NCI-H748 (cell line): ENCODE measurements at regions not wholly inside any gene's neighbourhood (a gene's known extent, or its start where the extent isn't known, plus 50 kb on each side); places are given as distances from the start of the nearest gene placed in this dataset.
"Not testable (repeated sequence)": the region's sequence is repeated elsewhere in the genome, so short reads cannot be mapped to it uniquely, and the experiment has no call there.

Source experiments
- DNase-seq: peaks from one replicate; lab custom pipeline; 2025; ENCODE audit not compliant: unreplicated experiment; lab: John Stamatoyannopoulos, UW

DNA sequence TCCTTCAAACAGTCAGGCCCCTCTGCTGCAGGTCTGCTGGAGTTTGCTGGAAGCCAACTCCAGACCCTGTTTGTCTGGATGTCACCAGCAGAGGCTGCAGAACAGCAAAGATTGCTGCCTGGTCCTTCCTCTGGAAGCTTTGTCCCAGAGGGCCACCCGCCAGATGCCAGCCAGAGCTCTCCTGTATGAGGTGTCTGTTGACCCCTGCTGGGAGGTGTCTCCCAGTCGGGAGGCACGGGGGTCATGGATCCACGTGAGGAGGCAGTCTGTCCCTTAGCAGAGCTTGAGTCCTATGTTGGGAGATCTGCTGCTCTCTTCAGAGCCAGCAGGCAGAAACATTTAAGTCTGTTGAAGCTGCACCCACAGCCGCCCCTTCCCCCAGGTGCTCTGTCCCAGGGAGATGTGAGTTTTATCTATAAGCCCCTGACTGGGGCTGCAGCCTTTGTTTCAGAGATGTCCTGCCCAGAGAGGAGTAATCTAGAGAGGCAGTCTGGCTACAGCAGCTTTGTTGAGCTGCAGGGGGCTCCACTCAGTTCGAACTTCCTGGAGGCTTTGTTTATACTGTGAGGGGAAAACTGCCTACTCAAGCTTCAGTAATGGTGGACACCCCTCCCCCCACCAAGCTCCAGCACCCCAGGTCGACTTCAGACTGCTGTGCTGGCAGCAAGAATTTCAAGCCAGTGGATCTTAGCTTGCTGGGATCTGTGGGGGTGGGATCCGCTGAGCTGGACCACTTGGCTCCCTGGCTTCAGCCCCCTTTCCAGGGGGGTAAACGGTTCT, 72.1 kb downstream of the OGFRL1 start:
- DNase-seq, result not testable (repeated sequence)

- no peak for DNase-seq
These were observed 76.4 kb downstream of the OGFRL1 start for GRCh38 chr6:71364889-71365542.

- peak; percentile 40 for DNase-seq
These were observed 79.1 kb downstream of the OGFRL1 start for GRCh38 chr6:71367756-71368155.

- DNase-seq, result no peak
These were observed 79.7 kb downstream of the OGFRL1 start for GRCh38 chr6:71368284-71368683.

DNA sequence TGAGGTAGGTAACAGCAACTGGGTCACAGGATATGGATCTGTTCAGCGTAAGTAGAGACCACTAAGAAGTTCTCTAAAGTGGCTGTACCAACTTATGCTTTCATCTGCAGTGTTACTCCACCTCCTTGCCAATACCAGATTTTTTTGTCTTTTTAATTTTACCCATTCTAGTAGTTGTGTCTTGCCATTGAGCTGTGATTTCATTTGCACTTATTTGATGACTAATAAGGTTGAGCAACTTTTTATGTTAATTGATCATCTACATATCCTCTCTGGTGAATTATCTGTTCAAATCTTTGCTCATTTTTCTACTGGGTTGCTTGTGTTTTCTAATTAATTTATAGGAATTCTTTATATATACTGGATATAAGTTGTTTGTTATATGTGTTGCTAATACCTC, 82.9 kb downstream of the OGFRL1 start:
- no peak for DNase-seq

GRCh38 chr6:71373943-71374342, 85.3 kb downstream of the OGFRL1 start:
- no peak for DNase-seq

DNA sequence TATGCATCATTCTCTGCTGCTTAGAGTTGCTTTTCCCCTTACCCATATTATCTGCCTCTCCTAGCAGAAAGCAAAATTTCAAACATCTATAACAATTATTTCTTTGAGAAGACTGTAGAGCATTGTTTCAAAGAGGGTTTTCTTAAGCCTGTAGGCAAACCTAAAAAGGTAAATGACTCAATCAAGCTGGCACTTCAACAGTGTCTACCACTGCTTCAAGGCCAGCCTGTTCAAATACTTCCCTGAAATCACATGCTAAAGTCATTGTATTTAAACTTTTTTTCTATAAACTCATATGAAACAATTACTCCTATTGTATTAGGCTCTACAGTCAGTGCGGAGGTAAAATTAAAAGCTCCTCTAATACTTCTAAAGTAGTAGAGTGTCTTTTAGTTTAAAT, 87.1 kb downstream of the OGFRL1 start:
- no peak for DNase-seq

- DNase-seq, result no peak
These were observed 88.2 kb downstream of the OGFRL1 start for GRCh38 chr6:71376830-71377229.

- DNase-seq, result no peak
These were observed 94.9 kb downstream of the OGFRL1 start for GRCh38 chr6:71383476-71383875.

GRCh38 chr6:71383901-71384489, 95.4 kb downstream of the OGFRL1 start:
- DNase-seq, result peak; percentile 39

- peak; percentile 14 for DNase-seq
These were observed 96.7 kb downstream of the OGFRL1 start for GRCh38 chr6:71385111-71385822.

- DNase-seq, result no peak
These were observed 97.6 kb downstream of the OGFRL1 start for GRCh38 chr6:71386215-71386614.

DNA sequence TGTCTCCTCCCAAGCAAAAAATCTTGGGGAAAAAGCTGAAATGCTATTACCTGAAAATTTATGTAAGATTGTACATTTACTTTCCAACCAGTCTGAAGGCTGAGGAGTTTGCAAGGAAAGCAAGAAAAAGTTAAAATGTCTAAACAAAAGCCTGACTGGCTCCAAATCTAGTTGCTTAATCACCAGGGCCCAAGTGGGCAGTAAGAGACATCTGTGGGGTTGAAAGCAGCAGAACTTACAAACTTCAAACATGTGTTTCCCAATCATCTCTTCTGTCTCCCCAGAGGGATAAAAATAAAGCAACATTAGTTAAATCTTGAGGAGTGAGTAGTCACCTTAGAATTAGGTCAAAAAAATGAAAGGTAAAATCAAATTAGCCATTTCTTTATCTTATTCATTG, 98.6 kb downstream of the OGFRL1 start:
- DNase-seq, result no peak

DNA sequence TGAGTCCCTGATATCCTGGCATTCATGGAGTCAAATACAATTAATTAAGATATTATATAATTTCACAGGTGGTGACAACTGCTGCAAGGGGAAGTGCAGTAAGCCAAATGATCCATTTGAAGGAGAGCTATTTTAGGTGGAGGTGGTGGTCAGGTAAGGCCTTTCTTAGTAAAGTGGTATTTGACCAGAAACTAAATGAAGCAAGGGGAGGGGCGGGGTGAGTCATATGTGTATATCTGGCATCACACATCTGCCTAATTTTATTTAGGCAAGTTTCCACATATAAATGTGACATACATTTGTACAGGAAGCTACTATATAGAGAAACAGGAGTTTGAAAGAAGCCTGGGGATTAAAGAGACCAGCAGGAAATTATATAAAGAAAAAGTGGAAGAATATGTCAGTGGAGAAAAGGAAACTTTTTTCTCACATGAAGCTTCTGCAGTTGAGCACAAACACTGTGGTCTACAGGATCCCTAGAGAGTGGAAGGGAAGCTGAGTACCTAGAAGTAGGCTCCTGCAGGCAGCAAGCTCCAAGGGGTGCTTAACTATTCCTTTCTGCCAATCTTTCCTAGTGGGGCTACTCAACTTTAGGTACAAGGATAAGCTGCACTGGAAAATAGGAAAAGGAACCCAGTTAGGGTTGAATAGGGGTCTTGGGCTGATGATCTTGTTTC, 99.6 kb downstream of the OGFRL1 start:
- DNase-seq, result no peak

- DNase-seq, result no peak
These were observed 100.4 kb downstream of the OGFRL1 start for GRCh38 chr6:71388856-71389527.

DNA sequence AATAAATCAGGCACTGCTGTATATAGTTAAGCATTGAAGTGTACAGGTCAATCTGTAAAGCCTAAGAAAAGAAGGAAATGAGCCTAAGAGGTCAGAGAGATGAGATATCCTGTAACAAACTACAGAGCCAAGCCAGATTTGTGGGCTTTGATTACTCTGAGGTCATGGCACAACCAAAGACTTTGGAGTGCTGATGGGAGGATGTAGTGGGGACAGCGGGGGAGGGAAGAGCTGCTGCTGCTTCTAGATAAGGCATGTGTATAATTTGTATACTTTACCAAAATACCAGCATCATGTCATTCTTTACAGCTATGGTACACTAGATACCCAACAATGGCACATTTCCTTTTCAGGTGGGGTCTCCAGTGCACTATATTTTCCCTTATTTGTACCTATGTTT, 102.5 kb downstream of the OGFRL1 start:
- DNase-seq, result no peak

GRCh38 chr6:71392276-71392675, 103.7 kb downstream of the OGFRL1 start:
- no peak for DNase-seq

DNA sequence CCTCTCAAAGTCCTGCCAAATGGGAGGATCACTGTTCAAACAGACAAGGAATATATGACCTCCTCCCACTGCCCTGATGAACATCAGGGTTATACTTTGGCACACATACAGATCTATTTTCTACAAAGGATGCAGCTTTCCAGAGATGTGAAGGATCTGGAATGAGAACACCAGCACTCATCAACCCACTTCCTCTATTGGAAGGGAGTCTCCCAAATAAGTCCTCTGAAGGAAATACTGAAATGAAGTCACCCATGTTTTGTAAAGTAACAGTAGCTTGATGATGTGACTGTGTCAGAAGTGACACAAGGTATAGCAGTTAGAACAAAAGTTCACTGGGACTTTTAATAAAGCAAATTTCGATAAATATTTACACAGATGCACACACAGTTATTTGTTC, 104.9 kb downstream of the OGFRL1 start:
- DNase-seq, result peak; percentile 90

GRCh38 chr6:71393981-71394432, 105.4 kb downstream of the OGFRL1 start:
- DNase-seq, result peak; percentile 90

GRCh38 chr6:71394926-71395325, 106.3 kb downstream of the OGFRL1 start:
- no peak for DNase-seq
